NB4 (cell line): ENCODE measurements at regions not wholly inside any gene's neighbourhood (a gene's known extent, or its start where the extent isn't known, plus 50 kb on each side); places are given as distances from the start of the nearest gene placed in this dataset.

Source experiments
- DNase-seq: peaks from one replicate; pipeline ENCODE4 v3.0.0; 2010; ENCODE audit warnings: low read depth
- H3K4me3 ChIP-seq: one replicate; pipeline ENCODE4 v1.5.1; 2011; ENCODE audit warnings: mild to moderate bottlenecking, low read depth, low read length, moderate library complexity
- CTCF ChIP-seq: IDR thresholded peaks from one replicate; pipeline ENCODE4 v1.5.1; 2012; ENCODE audit warnings: low read depth, low read length
- MAX ChIP-seq: IDR thresholded peaks from 2 replicates; pipeline ENCODE4 v1.6.1; 2011; ENCODE audit warnings: low read depth, low read length
- MYC ChIP-seq: IDR thresholded peaks from 2 replicates; pipeline ENCODE4 v1.6.1; 2011; ENCODE audit warnings: low read depth, low read length
- POLR2A ChIP-seq: IDR thresholded peaks from 2 replicates; pipeline ENCODE4 v1.6.1; 2011; ENCODE audit warnings: mild to moderate bottlenecking; ENCODE audit not compliant: insufficient read length; ENCODE audit errors: extremely low read depth

GRCh38 chr20:29687438-29687837 is 1570.0 kb upstream of the DEFB115 start:
- DNase-seq, result no peak
- TF ChIP-seq MAX (no peak), CTCF (no peak), MYC (no peak), POLR2A (no peak)
- no peak overlapping the region for H3K4me3 ChIP-seq

- H3K4me3 ChIP-seq, result no peak overlapping the region
- TF ChIP-seq CTCF (no peak), MAX (no peak), MYC (no peak), POLR2A (no peak)
Observed at GRCh38 chr20:29689411-29690225, 1567.8 kb upstream of the DEFB115 start.

GRCh38 chr20:29690274-29690673 is 1567.2 kb upstream of the DEFB115 start:
- H3K4me3 ChIP-seq, result no peak overlapping the region
- TF ChIP-seq MYC, result no peak
- no peak for TF ChIP-seq CTCF
- TF ChIP-seq POLR2A, result no peak
- no peak for TF ChIP-seq MAX
- no peak for DNase-seq

More at GRCh38 chr20:29689411-29690225, 1567.8 kb upstream of the DEFB115 start:
- DNase-seq, result no peak

- TF ChIP-seq CTCF (no peak), MAX (no peak)
- H3K4me3 ChIP-seq, result no peak overlapping the region
- no peak for DNase-seq
Observed at GRCh38 chr20:29740601-29740950, 1516.9 kb upstream of the DEFB115 start.

GRCh38 chr20:29740951-29741593 is 1516.4 kb upstream of the DEFB115 start:
- TF ChIP-seq POLR2A, result no peak
- no peak for TF ChIP-seq CTCF
- TF ChIP-seq MYC, result no peak

More at GRCh38 chr20:29740951-29741593, 1516.4 kb upstream of the DEFB115 start:
- DNase-seq, result no peak
- no peak overlapping the region for H3K4me3 ChIP-seq
